T-cell (primary cell): ENCODE measurements at regions not wholly inside any gene's neighbourhood (a gene's known extent, or its start where the extent isn't known, plus 50 kb on each side); places are given as distances from the start of the nearest gene placed in this dataset.

Experiments used
- ATAC-seq, 4 experiments: fragments of 200-7000 bp in 3 of 4; fragments of 150-1000 bp in 1 of 4; cut with Tn5 transposase; replicated peaks in 1 of 4; 1 replicate in 3 of 4; 2 replicates in 1 of 4; pipeline ENCODE4 v1.10.0; 2021; ENCODE audit warnings: moderate library complexity in 3 of 4, mild to moderate bottlenecking in 2 of 4, moderate number of reproducible peaks in 1 of 4
- CTCF ChIA-PET, 2 donors: fragments of 300-600 bp; sonication (Branson Sonifier 250); formaldehyde crosslinking; loops; one replicate each; lab custom pipeline; 2022; ENCODE audit warnings: antibody characterized with exemption in 2 of 2; lab: Charles Lee
- POLR2A ChIA-PET, 2 donors: fragments of 300-600 bp; sonication (Branson Sonifier 250); formaldehyde crosslinking; loops; one replicate each; lab custom pipeline; 2022; ENCODE audit warnings: antibody characterized with exemption in 2 of 2; lab: Charles Lee
- DNase-seq, 35 experiments: peaks; one replicate each; pipeline versions ENCODE4 v3.0.0 to v3.0.0-alpha.2; 2013 to 2023
- H3K27ac ChIP-seq: one replicate; pipeline ENCODE4 v1.5.1; 2013; ENCODE audit warnings: low read length
- H3K27me3 ChIP-seq, 2 experiments: replicated peaks in 1 of 2; 1 replicate in 1 of 2; 2 replicates in 1 of 2; pipeline versions ENCODE4 v1.6.1 to v1.7.0; 2013; ENCODE audit warnings: low read length in 1 of 2, mixed read lengths in 1 of 2; ENCODE audit not compliant: control insufficient read depth in 2 of 2, insufficient read depth in 2 of 2; ENCODE audit errors: extremely low read depth in 1 of 2
- H3K36me3 ChIP-seq, 2 donors: 1 replicate in 1 of 2; 2 replicates in 1 of 2; pipeline versions ENCODE4 v1.6.1 to v1.7.0; 2013; ENCODE audit warnings: low read length in 1 of 2; ENCODE audit not compliant: control insufficient read depth in 2 of 2, insufficient read depth in 1 of 2; ENCODE audit errors: extremely low read depth in 1 of 2
- H3K4me1 ChIP-seq, 2 experiments: 1 replicate in 1 of 2; 2 replicates in 1 of 2; pipeline versions ENCODE4 v1.6.1 to v1.7.0; 2013; ENCODE audit warnings: low read length in 2 of 2, mixed read lengths in 1 of 2; ENCODE audit not compliant: insufficient read depth in 2 of 2, control insufficient read depth in 1 of 2; ENCODE audit errors: extremely low read depth in 1 of 2
- H3K4me3 ChIP-seq, 2 donors: 1 replicate in 1 of 2; 2 replicates in 1 of 2; pipeline versions ENCODE4 v1.5.1 to v1.7.0; 2013; ENCODE audit warnings: mild to moderate bottlenecking in 2 of 2, low read length in 1 of 2, moderate library complexity in 1 of 2; ENCODE audit not compliant: control insufficient read depth in 1 of 2; ENCODE audit errors: extremely low read depth in 1 of 2
- H3K9me3 ChIP-seq: 2 replicates; pipeline ENCODE4 v1.7.0; 2013
- H3K27ac Mint-ChIP-seq, 2 donors: one replicate each; pipeline ENCODE4 v1.8.0; 2020 to 2021; ENCODE audit warnings: mild to moderate bottlenecking in 2 of 2, mixed read lengths in 2 of 2
- H3K27me3 Mint-ChIP-seq, 2 donors: one replicate each; pipeline ENCODE4 v1.8.0; 2021 to 2022; ENCODE audit warnings: mixed read lengths in 2 of 2
- H3K36me3 Mint-ChIP-seq: one replicate; pipeline ENCODE4 v1.8.0; 2021; ENCODE audit warnings: mixed read lengths
- H3K4me1 Mint-ChIP-seq, 3 donors: one replicate each; pipeline ENCODE4 v1.8.0; 2020 to 2022; ENCODE audit warnings: mixed read lengths in 3 of 3, mild to moderate bottlenecking in 1 of 3
- H3K4me3 Mint-ChIP-seq, 3 donors: one replicate each; pipeline ENCODE4 v1.8.0; 2020 to 2022; ENCODE audit warnings: mild to moderate bottlenecking in 3 of 3, mixed read lengths in 3 of 3, moderate library complexity in 3 of 3
- H3K9me3 Mint-ChIP-seq, 3 donors: one replicate each; pipeline ENCODE4 v1.8.0; 2020 to 2022; ENCODE audit warnings: mixed read lengths in 3 of 3
- WGBS: methylation state at CpG from one replicate; pipeline ENCODE4 v1.1.5; 2013; ENCODE audit warnings: missing lambda C conversion rate; ENCODE audit not compliant: insufficient coverage; 5-methylcytosine and 5-hydroxymethylcytosine counted together

DNA sequence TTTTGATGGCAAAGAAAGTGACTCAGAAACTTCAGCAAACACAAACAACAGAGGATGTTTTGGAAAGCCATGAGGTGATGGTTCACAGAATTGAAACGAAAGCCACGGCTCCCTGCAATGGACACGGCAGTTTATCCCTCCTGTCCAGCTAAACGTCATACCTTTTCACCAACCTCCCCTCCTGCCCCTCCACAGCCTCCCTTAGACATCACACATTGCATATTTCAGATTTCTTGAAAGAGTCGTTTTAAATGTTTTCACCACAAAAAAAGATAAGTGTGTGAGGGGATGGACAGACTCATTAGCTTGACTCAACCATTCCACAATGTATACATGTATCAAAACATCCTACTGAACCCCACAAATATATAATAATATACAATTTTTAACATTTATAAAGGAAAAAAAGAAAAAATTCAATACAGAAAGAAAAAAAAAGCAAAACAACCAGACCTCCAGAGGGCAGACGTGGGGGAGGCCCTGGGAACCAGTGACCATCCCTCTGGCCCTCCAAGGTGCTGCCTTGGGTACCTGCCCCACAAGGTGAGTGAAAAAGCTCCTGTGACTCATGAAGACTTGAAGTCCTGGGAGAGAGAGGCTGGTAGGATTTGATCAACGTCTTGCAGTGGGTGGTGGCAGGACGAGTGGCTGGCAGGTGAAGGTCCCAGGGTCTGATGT, 117.2 kb upstream of the THBS2 start:
- ChIA-PET POLR2A (no interaction called here), CTCF (no interaction called here)
- Histone ChIP-seq H3K9me3 (no peaks in the 10 kb centered on the region), H3K36me3 (no peaks in the 10 kb centered on the region), H3K27ac (no peak overlapping the region), H3K4me3 (no peak overlapping the region), H3K4me1 (no peaks in the 10 kb centered on the region), H3K27me3 (peaks cover 0 to 4% of the 10 kb centered on the region in 2 experiments)
- Mint-ChIP-seq H3K27ac (no peak overlapping the region), H3K4me3 (no peak overlapping the region), H3K9me3 (peaks cover 0 to 11% (median 4%) of the 10 kb centered on the region in 3 donors), H3K27me3 (no peaks in the 10 kb centered on the region), H3K4me1 (no peaks in the 10 kb centered on the region), H3K36me3 (no peaks in the 10 kb centered on the region)
- no peak for ATAC-seq
- no peak for DNase-seq
- 64% methylated on average over 2 of the region's 8 CpGs for WGBS

DNA sequence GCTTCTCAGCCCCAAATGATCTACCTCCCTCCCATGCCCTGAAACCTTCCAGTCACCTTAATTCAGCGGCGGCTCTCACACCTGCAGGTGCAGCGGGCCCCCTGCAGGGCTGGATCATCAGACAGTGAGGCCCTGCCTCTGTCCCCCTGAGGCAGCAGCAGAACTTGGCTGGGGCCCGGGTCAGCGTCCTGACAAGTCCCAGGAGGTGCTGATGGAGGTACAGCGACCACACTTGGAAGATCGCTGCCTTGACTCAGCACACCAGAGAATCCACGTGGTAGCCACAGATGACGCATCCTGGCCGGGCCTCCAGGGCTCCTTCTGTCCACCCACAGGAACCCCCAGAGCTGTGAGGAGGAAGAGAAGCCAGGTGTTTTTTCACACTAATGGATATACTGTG, 116.4 kb upstream of the THBS2 start:
- Mint-ChIP-seq H3K36me3 (no peaks in the 10 kb centered on the region), H3K4me1 (no peaks in the 10 kb centered on the region), H3K4me3 (no peak overlapping the region), H3K9me3 (peaks cover 0 to 8% (median 4%) of the 10 kb centered on the region in 3 donors), H3K27me3 (no peaks in the 10 kb centered on the region), H3K27ac (no peak overlapping the region)
- peaks cover 0 to 4% of the 10 kb centered on the region in 2 experiments for H3K27me3 ChIP-seq
- ChIA-PET CTCF (no interaction called here), POLR2A (no interaction called here)
- ATAC-seq (no peak), DNase-seq (no peak)
- H3K36me3 ChIP-seq: no peaks in the 10 kb centered on the region
- no peaks in the 10 kb centered on the region for H3K9me3 ChIP-seq
- 84% methylated on average over 9 of the region's 10 CpGs for WGBS
- H3K4me1 ChIP-seq: no peaks in the 10 kb centered on the region
- H3K27ac ChIP-seq: no peak overlapping the region
- H3K4me3 ChIP-seq: no peak overlapping the region

DNA sequence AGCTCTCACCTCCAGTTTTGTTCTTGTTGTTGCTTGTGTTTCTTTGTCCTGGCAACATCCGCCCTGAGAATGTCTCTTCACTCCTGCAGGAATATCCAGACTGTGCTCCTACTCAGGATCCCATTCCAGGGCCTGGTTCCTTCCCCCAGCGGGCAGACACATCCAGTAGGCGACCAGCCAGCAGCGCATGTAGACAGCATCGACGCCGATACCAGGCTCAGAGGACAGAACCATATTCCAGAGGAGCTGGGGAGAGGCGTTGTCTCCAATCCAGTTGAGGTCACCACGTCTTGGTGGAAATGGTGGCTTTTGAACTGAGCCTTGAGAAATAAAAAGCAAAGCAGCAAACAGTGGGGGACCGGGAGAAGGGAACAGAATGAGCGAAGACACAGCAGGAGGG, 114.6 kb upstream of the THBS2 start:
- 89% methylated on average over 11 of the region's 11 CpGs for WGBS
- no peaks in the 10 kb centered on the region for H3K4me1 Mint-ChIP-seq
- DNase-seq (no peak), ATAC-seq (no peak)
- peaks cover 0 to 4% (median 3%) of the 10 kb centered on the region in 3 donors for H3K9me3 Mint-ChIP-seq
- no peaks in the 10 kb centered on the region for H3K36me3 ChIP-seq
- H3K27ac ChIP-seq: no peak overlapping the region
- no peak overlapping the region for H3K4me3 ChIP-seq
- H3K4me1 ChIP-seq: no peaks in the 10 kb centered on the region
- no peak overlapping the region for H3K27ac Mint-ChIP-seq
- no peaks in the 10 kb centered on the region for H3K9me3 ChIP-seq
- POLR2A ChIA-PET: no interaction called here
- H3K27me3 Mint-ChIP-seq: no peaks in the 10 kb centered on the region
- H3K36me3 Mint-ChIP-seq: no peaks in the 10 kb centered on the region
- no peak overlapping the region for H3K4me3 Mint-ChIP-seq
- H3K27me3 ChIP-seq: peaks cover 0 to 4% of the 10 kb centered on the region in 2 experiments
- CTCF ChIA-PET: no interaction called here

DNA sequence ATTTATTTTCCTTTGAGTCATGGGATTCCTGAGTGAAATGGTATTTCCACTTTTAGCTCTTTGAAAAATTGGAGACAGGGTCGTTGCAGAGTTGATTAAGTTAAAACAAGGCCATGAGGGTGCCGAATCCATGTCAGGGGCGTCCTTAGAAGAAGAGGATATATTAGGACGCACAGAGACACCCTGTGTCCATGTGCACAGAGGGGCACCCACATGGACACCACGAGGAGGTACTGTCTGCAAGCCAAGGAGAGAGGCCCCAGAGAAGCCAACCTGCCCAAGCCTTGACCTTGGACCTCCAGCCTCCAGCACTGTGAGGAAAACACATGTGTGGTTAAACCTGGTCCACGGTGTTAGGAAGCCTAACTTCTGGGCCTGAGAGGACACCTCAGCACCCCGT, 113.9 kb upstream of the THBS2 start:
- peaks cover 0 to 4% of the 10 kb centered on the region in 2 experiments for H3K27me3 ChIP-seq
- no peak for ATAC-seq
- H3K4me1 ChIP-seq: no peaks in the 10 kb centered on the region
- no peak overlapping the region for H3K27ac ChIP-seq
- no peak overlapping the region for H3K27ac Mint-ChIP-seq
- ChIA-PET POLR2A (no interaction called here), CTCF (no interaction called here)
- H3K4me3 ChIP-seq: no peak overlapping the region
- 82% methylated on average over 7 of the region's 7 CpGs for WGBS
- DNase-seq: no peak
- no peaks in the 10 kb centered on the region for H3K27me3 Mint-ChIP-seq
- no peak overlapping the region for H3K4me3 Mint-ChIP-seq
- no peaks in the 10 kb centered on the region for H3K9me3 ChIP-seq
- H3K36me3 ChIP-seq: no peaks in the 10 kb centered on the region
- H3K4me1 Mint-ChIP-seq: no peaks in the 10 kb centered on the region
- H3K36me3 Mint-ChIP-seq: no peaks in the 10 kb centered on the region
- peaks cover 0 to 4% (median 3%) of the 10 kb centered on the region in 3 donors for H3K9me3 Mint-ChIP-seq

DNA sequence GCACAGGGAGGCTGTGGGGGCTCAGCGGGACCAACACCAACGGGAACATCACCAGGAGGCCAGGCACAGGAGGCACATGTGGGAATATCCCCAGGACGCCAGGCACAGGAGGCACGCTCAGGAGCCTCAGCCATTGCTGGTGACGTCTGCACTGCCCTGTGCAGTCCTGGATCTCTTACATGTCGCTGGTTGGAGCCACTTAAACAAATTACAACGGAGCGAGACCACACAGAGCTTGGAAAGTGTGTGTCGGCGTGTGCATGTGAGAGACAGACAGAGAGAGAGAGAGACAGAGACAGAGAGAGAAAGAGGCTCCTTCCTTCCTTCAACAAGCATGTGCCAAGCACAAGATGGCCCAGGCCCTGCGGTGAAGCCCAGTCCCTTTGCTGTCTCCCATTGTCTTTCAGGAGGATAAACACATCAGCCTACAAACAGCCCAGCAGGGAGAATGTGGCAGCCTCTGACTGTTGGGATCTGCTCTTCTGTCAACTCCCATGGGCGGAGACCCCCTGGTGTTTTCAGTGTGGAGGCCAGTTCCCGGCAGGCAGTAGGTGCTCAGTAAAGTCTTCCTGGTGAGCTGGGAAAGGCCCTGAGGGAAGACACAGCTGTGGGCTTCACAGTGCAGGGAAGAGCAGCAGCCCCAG, 112.7 kb upstream of the THBS2 start:
- Mint-ChIP-seq H3K36me3 (no peaks in the 10 kb centered on the region), H3K4me3 (no peak overlapping the region), H3K27ac (no peak overlapping the region), H3K4me1 (no peaks in the 10 kb centered on the region), H3K9me3 (peaks cover 0 to 7% (median 3%) of the 10 kb centered on the region in 3 donors), H3K27me3 (no peaks in the 10 kb centered on the region)
- 83% methylated on average over 7 of the region's 13 CpGs for WGBS
- CTCF ChIA-PET: no interaction called here
- Histone ChIP-seq H3K27ac (no peak overlapping the region), H3K4me1 (no peaks in the 10 kb centered on the region), H3K4me3 (no peak overlapping the region), H3K9me3 (no peaks in the 10 kb centered on the region), H3K27me3 (peaks cover 0 to 4% of the 10 kb centered on the region in 2 experiments), H3K36me3 (no peaks in the 10 kb centered on the region)
- ATAC-seq (no peak), DNase-seq (no peak)
- POLR2A ChIA-PET: no interaction called here

DNA sequence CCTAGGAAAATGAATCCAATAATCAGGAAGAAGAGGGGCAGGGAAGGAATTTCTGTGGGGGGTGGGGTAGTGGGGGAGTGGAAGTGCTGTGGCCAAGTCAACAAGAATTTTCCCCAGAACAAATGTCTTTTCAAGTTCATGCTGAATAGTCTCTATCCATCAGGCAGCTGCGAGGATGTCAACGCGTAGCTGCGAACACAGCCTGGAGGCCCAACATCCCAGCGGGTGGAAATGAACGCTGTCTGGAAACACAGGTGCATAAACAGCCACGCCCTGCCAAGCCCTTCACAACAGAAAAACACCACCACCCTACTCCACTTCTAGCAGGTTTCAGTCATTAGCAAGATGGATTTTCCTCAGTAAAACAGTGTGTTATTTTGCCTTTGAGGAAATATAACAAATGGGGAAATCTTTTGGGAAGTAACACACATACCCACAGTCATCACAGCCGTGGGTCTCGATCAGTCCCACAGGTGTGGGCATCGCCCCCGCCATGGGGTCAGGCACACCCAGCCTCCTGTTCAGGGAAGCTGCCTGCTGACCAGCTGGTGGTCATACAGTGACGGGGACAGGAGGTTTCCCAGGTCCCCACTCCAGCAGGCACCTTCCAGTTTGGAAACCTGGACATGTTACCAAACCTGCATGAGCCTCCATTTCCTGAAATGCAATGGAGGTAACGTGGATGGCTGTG, 112.1 kb upstream of the THBS2 start:
- H3K9me3 ChIP-seq: no peaks in the 10 kb centered on the region
- Mint-ChIP-seq H3K9me3 (peaks cover 0 to 7% (median 3%) of the 10 kb centered on the region in 3 donors), H3K36me3 (no peaks in the 10 kb centered on the region), H3K27me3 (no peaks in the 10 kb centered on the region), H3K4me1 (no peaks in the 10 kb centered on the region), H3K4me3 (no peak overlapping the region), H3K27ac (no peak overlapping the region)
- H3K4me1 ChIP-seq: no peaks in the 10 kb centered on the region
- no peak for DNase-seq
- no peaks in the 10 kb centered on the region for H3K36me3 ChIP-seq
- H3K4me3 ChIP-seq: no peak overlapping the region
- CTCF ChIA-PET: no interaction called here
- H3K27me3 ChIP-seq: peaks cover 0 to 4% of the 10 kb centered on the region in 2 experiments
- ATAC-seq: no peak
- POLR2A ChIA-PET: no interaction called here
- H3K27ac ChIP-seq: no peak overlapping the region
- 85% methylated on average over 10 of the region's 13 CpGs for WGBS
